CD14-positive monocyte (primary cell): ENCODE measurements at regions not wholly inside any gene's neighbourhood (a gene's known extent, or its start where the extent isn't known, plus 50 kb on each side); places are given as distances from the start of the nearest gene placed in this dataset.

ENCODE experiments used
- DNase-seq, 3 donors: peaks; one replicate each; pipeline ENCODE4 v3.0.0-alpha.2; 2011 to 2022
- H2AFZ ChIP-seq: 2 replicates; pipeline ENCODE4 v1.6.0; 2012; ENCODE audit warnings: mild to moderate bottlenecking, low read depth, low read length, inconsistent platforms; ENCODE audit not compliant: insufficient read depth, poor library complexity, severe bottlenecking
- H3K27ac ChIP-seq, 2 donors: 1 replicate in 1 of 2; 2 replicates in 1 of 2; pipeline ENCODE4 v1.5.1; 2012 to 2013; ENCODE audit warnings: low read length in 2 of 2, control low read depth in 1 of 2, inconsistent platforms in 1 of 2, low read depth in 1 of 2, mild to moderate bottlenecking in 1 of 2
- H3K27me3 ChIP-seq, 2 donors: one replicate each; pipeline versions ENCODE4 v1.6.0 to v1.6.1; 2011 to 2013; ENCODE audit warnings: low read length in 2 of 2; ENCODE audit not compliant: control insufficient read depth in 2 of 2, insufficient read depth in 2 of 2
- H3K36me3 ChIP-seq, 2 donors: replicated peaks in 1 of 2; 1 replicate in 1 of 2; 2 replicates in 1 of 2; pipeline versions ENCODE4 v1.5.1 to v1.6.1; 2012 to 2013; ENCODE audit warnings: low read length in 2 of 2, control low read depth in 1 of 2, inconsistent platforms in 1 of 2, mild to moderate bottlenecking in 1 of 2; ENCODE audit not compliant: insufficient read depth in 2 of 2, control insufficient read depth in 1 of 2
- H3K4me1 ChIP-seq, 2 donors: 1 replicate in 1 of 2; 2 replicates in 1 of 2; pipeline versions ENCODE4 v1.5.1 to v1.6.1; 2012 to 2013; ENCODE audit warnings: low read length in 2 of 2, control low read depth in 1 of 2, inconsistent platforms in 1 of 2, mild to moderate bottlenecking in 1 of 2, moderate library complexity in 1 of 2; ENCODE audit not compliant: insufficient read depth in 2 of 2, control insufficient read depth in 1 of 2
- H3K4me2 ChIP-seq: replicated peaks from 2 replicates; pipeline ENCODE3; 2012; ENCODE audit warnings: low read length, moderate library complexity, mild to moderate bottlenecking; ENCODE audit not compliant: poor library complexity, severe bottlenecking; ENCODE audit errors: extremely low read depth
- H3K4me3 ChIP-seq, 3 experiments: fragments of 200-600 bp in 1 of 3; sonication (generic) in 1 of 3; replicated peaks in 1 of 3; 1 replicate in 2 of 3; 2 replicates in 1 of 3; pipeline ENCODE4 v1.5.1; 2011 to 2013; ENCODE audit warnings: low read length in 3 of 3, mild to moderate bottlenecking in 3 of 3, control low read depth in 2 of 3, low read depth in 2 of 3, inconsistent platforms in 1 of 3, moderate library complexity in 1 of 3
- H3K79me2 ChIP-seq: 2 replicates; pipeline ENCODE4 v1.6.0; 2012; ENCODE audit warnings: mild to moderate bottlenecking, control low read depth, inconsistent platforms, low read length, moderate library complexity; ENCODE audit not compliant: insufficient read depth
- H3K9ac ChIP-seq: 2 replicates; pipeline ENCODE4 v1.6.0; 2017; ENCODE audit warnings: low read length, mild to moderate bottlenecking; ENCODE audit not compliant: insufficient read depth, poor library complexity, severe bottlenecking
- H3K9me3 ChIP-seq, 2 donors: replicated peaks in 1 of 2; 1 replicate in 1 of 2; 2 replicates in 1 of 2; pipeline versions ENCODE4 v1.5.1 to v1.6.1; 2012 to 2013; ENCODE audit warnings: low read length in 2 of 2, control low read depth in 1 of 2; ENCODE audit not compliant: control insufficient read depth in 1 of 2, insufficient read depth in 1 of 2
- H4K20me1 ChIP-seq: 2 replicates; pipeline ENCODE4 v1.6.0; 2012; ENCODE audit warnings: mild to moderate bottlenecking, low read length, control low read depth, moderate library complexity; ENCODE audit not compliant: insufficient read depth
- H3K27ac Mint-ChIP-seq, 7 donors: one replicate each; pipeline ENCODE4 v1.8.0; 2020; ENCODE audit warnings: mild to moderate bottlenecking in 7 of 7, mixed read lengths in 7 of 7, moderate library complexity in 6 of 7, inconsistent platforms in 2 of 7
- H3K27me3 Mint-ChIP-seq, 3 donors: one replicate each; pipeline ENCODE4 v1.8.0; 2021 to 2022; ENCODE audit warnings: low read depth in 3 of 3, mild to moderate bottlenecking in 3 of 3, mixed read lengths in 3 of 3, moderate library complexity in 3 of 3, inconsistent platforms in 1 of 3
- H3K36me3 Mint-ChIP-seq, 2 donors: one replicate each; pipeline ENCODE4 v1.8.0; 2020; ENCODE audit warnings: mixed read lengths in 2 of 2, inconsistent platforms in 1 of 2, mild to moderate bottlenecking in 1 of 2
- H3K4me1 Mint-ChIP-seq: one replicate; pipeline ENCODE4 v1.8.0; 2020; ENCODE audit warnings: mild to moderate bottlenecking, mixed read lengths
- H3K4me3 Mint-ChIP-seq, 2 donors: one replicate each; pipeline ENCODE4 v1.8.0; 2020; ENCODE audit warnings: mild to moderate bottlenecking in 2 of 2, mixed read lengths in 2 of 2, moderate library complexity in 1 of 2
- H3K9me3 Mint-ChIP-seq, 7 donors: one replicate each; pipeline ENCODE4 v1.8.0; 2020 to 2022; ENCODE audit warnings: mixed read lengths in 7 of 7, mild to moderate bottlenecking in 6 of 7, moderate library complexity in 6 of 7, inconsistent platforms in 2 of 7
- CTCF ChIP-seq: fragments of 200-600 bp; IDR thresholded peaks from one replicate; pipeline ENCODE4 v1.8.0; 2022; ENCODE audit warnings: antibody characterized with exemption, mild to moderate bottlenecking
- WGBS: methylation state at CpG from one replicate; pipeline ENCODE4 v1.1.5; 2013; ENCODE audit warnings: missing lambda C conversion rate; ENCODE audit not compliant: insufficient coverage; 5-methylcytosine and 5-hydroxymethylcytosine counted together
- intact Hi-C, 2 donors: fragments of 100-400 bp; cut with micrococcal nuclease; formaldehyde crosslinking; loops; one replicate each; pipeline versions ENCODE4 v1.15.0 to v1.15.1; 2023

GRCh38 chr6:74170118-74170517 is 474.1 kb downstream of the CD109 start:
- Histone ChIP-seq H3K79me2 (no peaks in the 10 kb centered on the region), H2AFZ (no peak overlapping the region), H3K27ac (no peak overlapping the region), H4K20me1 (no peaks in the 10 kb centered on the region), H3K9ac (no peak overlapping the region), H3K4me1 (no peaks in the 10 kb centered on the region), H3K27me3 (no peaks in the 10 kb centered on the region), H3K36me3 (no peaks in the 10 kb centered on the region), H3K4me2 (no peak overlapping the region), H3K9me3 (no peaks in the 10 kb centered on the region), H3K4me3 (no peak overlapping the region)
- Mint-ChIP-seq H3K4me1 (no peaks in the 10 kb centered on the region), H3K27me3 (no peaks in the 10 kb centered on the region), H3K27ac (no peak overlapping the region), H3K36me3 (no peaks in the 10 kb centered on the region), H3K4me3 (no peak overlapping the region), H3K9me3 (peaks cover 0 to 2% (median 0%) of the 10 kb centered on the region in 7 donors)
- DNase-seq = no peak
- intact Hi-C loops = no loop called here
- WGBS = no CpG with 5 or more reads among the region's 2 CpGs
- TF ChIP-seq CTCF = no peak

- no peak overlapping the region for H3K4me3 Mint-ChIP-seq
- DNase-seq = no peak
- H3K9me3 Mint-ChIP-seq = peaks cover 0 to 2% (median 0%) of the 10 kb centered on the region in 7 donors
- H3K36me3 Mint-ChIP-seq = no peaks in the 10 kb centered on the region
- Histone ChIP-seq H3K4me3 (no peak overlapping the region), H3K4me1 (no peaks in the 10 kb centered on the region), H3K36me3 (no peaks in the 10 kb centered on the region), H4K20me1 (no peaks in the 10 kb centered on the region), H3K9ac (no peak overlapping the region), H3K27ac (no peak overlapping the region), H3K9me3 (no peaks in the 10 kb centered on the region), H3K27me3 (no peaks in the 10 kb centered on the region), H3K4me2 (no peak overlapping the region), H3K79me2 (no peaks in the 10 kb centered on the region), H2AFZ (no peak overlapping the region)
- no peak overlapping the region for H3K27ac Mint-ChIP-seq
- H3K27me3 Mint-ChIP-seq = no peaks in the 10 kb centered on the region
- TF ChIP-seq CTCF = no peak
- intact Hi-C loops = no loop called here
- no peaks in the 10 kb centered on the region for H3K4me1 Mint-ChIP-seq
- no CpG with 5 or more reads among the region's 1 CpG for WGBS
Measured at GRCh38 chr6:74167976-74168375, 472.0 kb downstream of the CD109 start.
